ENCODE measurements at regions not wholly inside any gene's neighbourhood (a gene's known extent, or its start where the extent isn't known, plus 50 kb on each side); places are given as distances from the start of the nearest gene placed in this dataset.

DNA sequence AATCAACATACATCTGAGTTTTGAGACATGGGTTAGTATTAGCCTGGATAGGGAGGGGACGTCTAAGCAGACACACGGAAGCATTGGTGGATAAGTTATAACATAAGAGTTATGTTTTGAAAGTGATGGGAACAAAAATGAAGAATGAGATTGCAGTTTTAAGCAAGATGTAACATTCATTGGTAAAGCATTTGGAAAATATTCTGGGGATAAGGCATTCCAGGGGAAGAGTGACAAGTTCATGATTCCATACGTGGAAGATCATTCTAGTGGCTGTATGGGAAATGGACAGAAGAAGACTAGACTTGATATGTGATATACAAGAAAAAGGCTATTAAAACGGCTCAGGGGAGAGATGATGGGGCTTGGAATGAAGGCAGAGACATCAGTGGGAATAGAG, 632.9 kb downstream of the CDH8 start:
- Histone ChIP-seq H3K9ac (ENCODE audit: low read depth in 1 of 2, low read length in 2 of 2) (no peak overlapping the region), H3K9me3 (ENCODE audit: control insufficient read depth in 2 of 2, low read length in 2 of 2) (no peaks in the 10 kb centered on the region), H3K27me3 (ENCODE audit: control insufficient read depth in 2 of 2, insufficient read depth in 2 of 2, low read length in 2 of 2) (no peaks in the 10 kb centered on the region), H3K36me3 (ENCODE audit: control insufficient read depth in 2 of 2, insufficient read depth in 2 of 2, low read length in 2 of 2) (no peaks in the 10 kb centered on the region), H3K4me3 (ENCODE audit: low read length in 2 of 2) (no peak overlapping the region), H3K27ac (ENCODE audit: low read depth in 2 of 2, low read length in 2 of 2) (no peak overlapping the region), H3K4me1 (ENCODE audit: control insufficient read depth in 2 of 2, insufficient read depth in 2 of 2, low read length in 2 of 2) (no peaks in the 10 kb centered on the region)

DNA sequence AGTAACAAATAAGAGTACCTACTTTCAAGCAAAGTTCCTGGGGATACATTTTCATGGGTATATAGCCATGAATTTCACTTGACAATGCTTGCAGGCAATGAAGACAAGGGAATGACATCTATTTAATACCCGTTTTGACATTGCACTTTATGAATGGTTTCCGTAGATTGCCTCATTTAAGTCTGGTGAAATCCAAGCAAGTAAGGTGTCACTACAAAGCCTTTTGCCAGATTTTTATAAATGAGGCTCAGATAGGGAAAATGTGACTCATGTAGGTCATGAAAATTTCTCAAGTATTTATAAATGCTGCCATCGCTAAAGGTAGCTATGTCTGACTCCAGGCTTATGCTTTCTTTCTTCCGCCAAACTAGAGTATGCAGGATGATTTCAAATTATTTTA, 644.3 kb downstream of the CDH8 start:
- Histone ChIP-seq H3K27me3 (ENCODE audit: control insufficient read depth in 2 of 2, insufficient read depth in 2 of 2, low read length in 2 of 2) (no peaks in the 10 kb centered on the region), H3K9ac (ENCODE audit: low read depth in 1 of 2, low read length in 2 of 2) (no peak overlapping the region), H3K9me3 (ENCODE audit: control insufficient read depth in 2 of 2, low read length in 2 of 2) (no peaks in the 10 kb centered on the region), H3K4me1 (ENCODE audit: control insufficient read depth in 2 of 2, insufficient read depth in 2 of 2, low read length in 2 of 2) (no peaks in the 10 kb centered on the region), H3K36me3 (ENCODE audit: control insufficient read depth in 2 of 2, insufficient read depth in 2 of 2, low read length in 2 of 2) (no peaks in the 10 kb centered on the region), H3K27ac (ENCODE audit: low read depth in 2 of 2, low read length in 2 of 2) (no peak overlapping the region), H3K4me3 (ENCODE audit: low read length in 2 of 2) (no peak overlapping the region)

DNA sequence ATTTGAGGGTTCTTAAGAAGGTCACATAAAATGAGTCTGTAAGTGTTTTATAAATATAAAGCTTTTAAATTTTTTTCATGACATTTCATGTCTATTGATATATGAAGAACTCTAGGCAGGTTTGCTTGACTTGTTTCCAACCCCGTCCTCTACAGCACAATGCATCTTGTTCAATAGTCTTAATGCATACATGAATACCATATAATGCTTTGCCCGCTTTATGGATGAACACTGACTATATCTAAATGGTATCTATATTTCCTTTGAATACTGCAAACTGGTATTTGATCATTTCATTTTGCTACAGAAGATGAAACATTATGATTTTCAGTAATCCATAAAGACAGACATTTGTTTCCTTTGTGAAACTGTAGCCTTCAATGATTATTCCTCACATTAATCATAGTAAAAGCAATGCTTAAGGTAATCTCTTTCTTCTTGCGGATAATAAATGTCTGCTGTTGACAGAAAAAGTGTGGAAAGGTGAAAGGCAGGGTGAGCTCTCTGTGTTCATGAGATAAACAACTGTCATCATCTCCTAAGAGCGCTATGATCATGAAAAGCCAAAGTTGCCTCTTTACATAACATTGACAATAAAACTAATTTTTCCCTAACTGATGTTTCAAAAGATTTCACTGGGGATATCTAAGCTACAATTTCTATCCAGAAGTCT, 645.1 kb downstream of the CDH8 start:
- Histone ChIP-seq H3K4me1 (ENCODE audit: control insufficient read depth in 2 of 2, insufficient read depth in 2 of 2, low read length in 2 of 2) (no peaks in the 10 kb centered on the region), H3K27me3 (ENCODE audit: control insufficient read depth in 2 of 2, insufficient read depth in 2 of 2, low read length in 2 of 2) (no peaks in the 10 kb centered on the region), H3K27ac (ENCODE audit: low read depth in 2 of 2, low read length in 2 of 2) (no peak overlapping the region), H3K36me3 (ENCODE audit: control insufficient read depth in 2 of 2, insufficient read depth in 2 of 2, low read length in 2 of 2) (no peaks in the 10 kb centered on the region), H3K4me3 (ENCODE audit: low read length in 2 of 2) (no peak overlapping the region), H3K9me3 (ENCODE audit: control insufficient read depth in 2 of 2, low read length in 2 of 2) (no peaks in the 10 kb centered on the region), H3K9ac (ENCODE audit: low read depth in 1 of 2, low read length in 2 of 2) (no peak overlapping the region)

DNA sequence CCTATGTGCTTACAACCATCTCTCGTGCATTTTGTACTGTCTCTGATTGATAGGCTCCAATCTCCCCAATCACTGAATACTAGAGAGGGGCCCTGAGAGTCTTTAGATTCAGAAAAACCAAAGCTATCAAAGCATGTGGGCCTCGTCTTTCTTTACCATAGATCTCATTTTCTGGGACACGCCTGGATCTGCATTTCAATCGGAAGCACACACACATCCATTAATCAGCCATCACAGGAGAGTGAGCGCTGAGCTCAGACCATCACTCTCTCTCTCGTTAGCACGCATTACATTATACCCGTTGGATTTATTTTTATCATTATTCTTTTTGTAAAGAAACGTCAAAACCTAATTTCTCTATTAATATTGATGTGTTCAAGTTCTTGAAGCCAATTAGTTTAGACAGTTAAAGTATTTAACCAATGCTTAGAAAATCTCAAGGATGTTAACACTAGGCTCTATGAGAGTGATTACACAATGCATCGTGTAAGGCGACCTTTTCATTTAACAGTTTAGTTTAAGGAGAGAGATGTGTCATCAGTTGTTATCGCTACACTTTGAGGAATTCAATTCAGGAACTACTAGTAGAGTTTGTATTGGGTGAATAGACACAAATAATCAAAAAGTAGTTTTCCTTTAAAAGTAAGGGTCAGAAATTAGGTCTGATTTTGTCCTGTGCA, 650.7 kb downstream of the CDH8 start:
- Histone ChIP-seq H3K27me3 (ENCODE audit: control insufficient read depth in 2 of 2, insufficient read depth in 2 of 2, low read length in 2 of 2) (no peaks in the 10 kb centered on the region), H3K27ac (ENCODE audit: low read depth in 2 of 2, low read length in 2 of 2) (no peak overlapping the region), H3K4me1 (ENCODE audit: control insufficient read depth in 2 of 2, insufficient read depth in 2 of 2, low read length in 2 of 2) (no peaks in the 10 kb centered on the region), H3K4me3 (ENCODE audit: low read length in 2 of 2) (no peak overlapping the region), H3K9ac (ENCODE audit: low read depth in 1 of 2, low read length in 2 of 2) (no peak overlapping the region), H3K36me3 (ENCODE audit: control insufficient read depth in 2 of 2, insufficient read depth in 2 of 2, low read length in 2 of 2) (no peaks in the 10 kb centered on the region), H3K9me3 (ENCODE audit: control insufficient read depth in 2 of 2, low read length in 2 of 2) (no peaks in the 10 kb centered on the region)

DNA sequence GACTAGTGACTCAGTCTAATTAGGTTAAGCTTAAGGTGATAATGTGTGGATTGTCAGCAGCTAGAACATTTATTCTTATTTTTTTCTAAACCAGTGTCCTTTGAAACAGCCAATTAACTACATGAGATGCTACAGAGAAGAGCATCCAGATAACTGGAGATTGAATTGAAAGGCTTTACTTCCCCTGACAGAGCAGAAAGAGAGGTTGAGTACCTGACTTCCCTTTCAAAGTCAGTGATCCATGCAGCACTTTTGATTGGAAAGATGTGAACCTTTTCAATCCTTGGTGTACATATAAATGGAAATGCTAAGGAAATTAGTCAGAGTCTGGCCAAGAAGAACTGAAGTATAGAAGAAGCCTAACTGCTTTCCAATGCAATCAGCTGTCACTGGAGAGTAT, 653.8 kb downstream of the CDH8 start:
- Histone ChIP-seq H3K27ac (ENCODE audit: low read depth in 2 of 2, low read length in 2 of 2) (no peak overlapping the region), H3K27me3 (ENCODE audit: control insufficient read depth in 2 of 2, insufficient read depth in 2 of 2, low read length in 2 of 2) (no peaks in the 10 kb centered on the region), H3K4me3 (ENCODE audit: low read length in 2 of 2) (no peak overlapping the region), H3K36me3 (ENCODE audit: control insufficient read depth in 2 of 2, insufficient read depth in 2 of 2, low read length in 2 of 2) (no peaks in the 10 kb centered on the region), H3K9me3 (ENCODE audit: control insufficient read depth in 2 of 2, low read length in 2 of 2) (peaks cover 0 to 2% of the 10 kb centered on the region in 2 donors), H3K9ac (ENCODE audit: low read depth in 1 of 2, low read length in 2 of 2) (no peak overlapping the region), H3K4me1 (ENCODE audit: control insufficient read depth in 2 of 2, insufficient read depth in 2 of 2, low read length in 2 of 2) (no peaks in the 10 kb centered on the region)

DNA sequence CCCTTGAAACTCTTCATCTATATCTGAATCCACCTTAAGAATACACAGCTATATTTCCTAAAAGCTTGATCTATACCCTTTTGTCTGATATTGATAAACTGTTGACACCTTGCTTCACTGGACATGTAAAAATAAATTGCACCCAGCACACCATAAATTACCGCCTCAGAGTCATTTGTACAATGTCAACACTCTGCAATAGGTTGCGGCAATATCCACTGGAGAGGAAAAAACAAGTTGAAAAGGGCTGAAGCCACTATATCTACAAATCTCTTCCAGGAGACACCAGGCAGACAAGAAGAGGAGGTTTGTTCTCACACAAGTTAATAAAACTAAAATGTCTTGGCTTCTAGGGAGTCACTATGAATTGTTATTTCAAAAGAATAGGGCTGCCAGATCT, 656.9 kb downstream of the CDH8 start:
- H3K27ac ChIP-seq (ENCODE audit: low read depth in 2 of 2, low read length in 2 of 2) = no peak overlapping the region
- H3K9ac ChIP-seq (ENCODE audit: low read depth in 1 of 2, low read length in 2 of 2) = no peak overlapping the region
- H3K4me3 ChIP-seq (ENCODE audit: low read length in 2 of 2) = no peak overlapping the region
- no peaks in the 10 kb centered on the region for H3K27me3 ChIP-seq (ENCODE audit: control insufficient read depth in 2 of 2, insufficient read depth in 2 of 2, low read length in 2 of 2)
- H3K36me3 ChIP-seq (ENCODE audit: control insufficient read depth in 2 of 2, insufficient read depth in 2 of 2, low read length in 2 of 2) = no peaks in the 10 kb centered on the region
- no peaks in the 10 kb centered on the region for H3K4me1 ChIP-seq (ENCODE audit: control insufficient read depth in 2 of 2, insufficient read depth in 2 of 2, low read length in 2 of 2)
- H3K9me3 ChIP-seq (ENCODE audit: control insufficient read depth in 2 of 2, low read length in 2 of 2) = peaks cover 0 to 2% of the 10 kb centered on the region in 2 donors

DNA sequence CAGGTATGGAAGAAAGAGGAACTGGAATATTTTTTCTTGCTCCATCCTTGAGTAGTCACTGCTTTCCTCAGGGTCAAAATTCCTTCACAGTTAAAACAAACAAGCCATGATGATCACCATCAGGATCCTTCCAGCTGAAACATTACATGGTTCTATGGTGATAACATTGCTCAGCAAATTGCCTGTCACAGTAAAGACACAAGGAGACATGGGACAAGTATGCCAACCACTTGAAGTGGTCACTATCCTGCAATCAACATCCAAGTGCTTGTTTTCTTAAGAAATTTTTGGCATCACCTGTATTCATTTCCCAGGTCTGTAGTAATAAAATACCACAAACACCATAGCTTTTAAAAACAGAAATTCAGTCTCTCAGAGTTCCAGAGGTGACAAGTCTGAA, 662.2 kb downstream of the CDH8 start:
- Histone ChIP-seq H3K27me3 (ENCODE audit: control insufficient read depth in 2 of 2, insufficient read depth in 2 of 2, low read length in 2 of 2) (no peaks in the 10 kb centered on the region), H3K36me3 (ENCODE audit: control insufficient read depth in 2 of 2, insufficient read depth in 2 of 2, low read length in 2 of 2) (no peaks in the 10 kb centered on the region), H3K9me3 (ENCODE audit: control insufficient read depth in 2 of 2, low read length in 2 of 2) (peaks cover 0 to 2% of the 10 kb centered on the region in 2 donors), H3K9ac (ENCODE audit: low read depth in 1 of 2, low read length in 2 of 2) (no peak overlapping the region), H3K4me1 (ENCODE audit: control insufficient read depth in 2 of 2, insufficient read depth in 2 of 2, low read length in 2 of 2) (no peaks in the 10 kb centered on the region), H3K4me3 (ENCODE audit: low read length in 2 of 2) (no peak overlapping the region), H3K27ac (ENCODE audit: low read depth in 2 of 2, low read length in 2 of 2) (no peak overlapping the region)

DNA sequence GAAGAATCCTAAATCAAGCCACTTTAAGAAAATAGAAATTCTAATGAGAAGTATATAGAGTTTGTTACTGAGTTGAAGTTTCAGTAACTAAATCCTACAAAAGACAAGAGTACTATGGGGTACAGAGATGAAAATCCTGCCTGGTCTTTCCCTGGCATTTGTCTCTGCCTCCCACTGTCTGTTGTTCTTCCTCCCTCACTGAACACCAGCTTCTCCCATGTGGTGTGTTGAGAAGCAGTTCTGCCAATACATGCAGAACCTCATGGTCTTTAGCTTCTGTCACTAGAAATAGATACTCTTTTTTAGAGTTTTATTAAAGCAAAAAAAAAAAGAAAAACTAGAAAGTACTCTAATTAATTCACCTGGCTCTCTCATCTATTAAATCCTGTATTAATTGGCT, 664.4 kb downstream of the CDH8 start:
- H3K4me1 ChIP-seq (ENCODE audit: control insufficient read depth in 2 of 2, insufficient read depth in 2 of 2, low read length in 2 of 2) = no peaks in the 10 kb centered on the region
- no peaks in the 10 kb centered on the region for H3K9me3 ChIP-seq (ENCODE audit: control insufficient read depth in 2 of 2, low read length in 2 of 2)
- H3K9ac ChIP-seq (ENCODE audit: low read depth in 1 of 2, low read length in 2 of 2) = no peak overlapping the region
- H3K27ac ChIP-seq (ENCODE audit: low read depth in 2 of 2, low read length in 2 of 2) = no peak overlapping the region
- H3K4me3 ChIP-seq (ENCODE audit: low read length in 2 of 2) = no peak overlapping the region
- H3K36me3 ChIP-seq (ENCODE audit: control insufficient read depth in 2 of 2, insufficient read depth in 2 of 2, low read length in 2 of 2) = no peaks in the 10 kb centered on the region
- no peaks in the 10 kb centered on the region for H3K27me3 ChIP-seq (ENCODE audit: control insufficient read depth in 2 of 2, insufficient read depth in 2 of 2, low read length in 2 of 2)

DNA sequence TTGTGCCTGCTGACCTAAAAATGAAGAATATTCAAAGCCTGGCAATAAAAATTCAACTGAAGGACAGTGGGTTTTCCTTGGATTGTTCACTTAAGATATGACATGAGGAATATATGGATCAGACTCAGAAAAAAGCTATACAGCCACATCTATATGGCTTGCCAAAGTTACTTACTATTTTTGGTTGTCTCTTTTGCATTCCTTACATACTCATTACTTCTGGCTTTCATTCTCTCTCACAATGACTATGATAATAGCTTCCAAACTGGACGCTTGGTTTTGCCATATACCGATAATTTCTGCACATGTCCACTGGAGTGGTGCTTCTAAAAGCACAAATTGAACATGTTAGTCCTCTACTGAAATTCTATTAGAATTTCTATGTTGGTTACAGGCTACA, 664.9 kb downstream of the CDH8 start:
- H3K4me3 ChIP-seq (ENCODE audit: low read length in 2 of 2) = no peak overlapping the region

DNA sequence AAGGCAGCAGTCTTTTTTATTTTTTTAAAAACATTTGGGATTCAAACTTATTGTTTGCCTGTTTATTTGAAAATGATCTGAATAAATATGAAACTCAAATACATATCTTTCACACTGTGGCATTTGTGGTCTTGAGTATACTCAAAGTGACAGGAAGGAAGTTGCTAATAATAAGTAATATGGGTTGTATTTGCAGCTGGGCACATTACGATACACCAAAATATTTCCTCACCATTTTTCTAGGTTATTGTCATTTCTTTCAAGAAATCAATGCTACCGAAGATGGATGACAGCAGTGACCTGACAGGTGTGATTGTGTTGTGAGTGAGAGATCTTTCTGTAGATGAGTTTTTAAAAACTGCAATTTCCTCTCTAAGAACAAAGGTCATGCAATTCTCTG, 665.7 kb downstream of the CDH8 start:
- Histone ChIP-seq H3K4me1 (ENCODE audit: control insufficient read depth in 2 of 2, insufficient read depth in 2 of 2, low read length in 2 of 2) (no peaks in the 10 kb centered on the region), H3K9me3 (ENCODE audit: control insufficient read depth in 2 of 2, low read length in 2 of 2) (no peaks in the 10 kb centered on the region), H3K36me3 (ENCODE audit: control insufficient read depth in 2 of 2, insufficient read depth in 2 of 2, low read length in 2 of 2) (no peaks in the 10 kb centered on the region), H3K9ac (ENCODE audit: low read depth in 1 of 2, low read length in 2 of 2) (no peak overlapping the region), H3K4me3 (ENCODE audit: low read length in 2 of 2) (no peak overlapping the region), H3K27ac (ENCODE audit: low read depth in 2 of 2, low read length in 2 of 2) (no peak overlapping the region), H3K27me3 (ENCODE audit: control insufficient read depth in 2 of 2, insufficient read depth in 2 of 2, low read length in 2 of 2) (no peaks in the 10 kb centered on the region)

More for the DNA sequence above, 664.9 kb downstream of the CDH8 start:
- Histone ChIP-seq H3K9me3 (ENCODE audit: control insufficient read depth in 2 of 2, low read length in 2 of 2) (no peaks in the 10 kb centered on the region), H3K36me3 (ENCODE audit: control insufficient read depth in 2 of 2, insufficient read depth in 2 of 2, low read length in 2 of 2) (no peaks in the 10 kb centered on the region), H3K27ac (ENCODE audit: low read depth in 2 of 2, low read length in 2 of 2) (no peak overlapping the region), H3K9ac (ENCODE audit: low read depth in 1 of 2, low read length in 2 of 2) (no peak overlapping the region), H3K4me1 (ENCODE audit: control insufficient read depth in 2 of 2, insufficient read depth in 2 of 2, low read length in 2 of 2) (no peaks in the 10 kb centered on the region), H3K27me3 (ENCODE audit: control insufficient read depth in 2 of 2, insufficient read depth in 2 of 2, low read length in 2 of 2) (no peaks in the 10 kb centered on the region)

Data from mucosa of rectum (tissue), 2 donors.